SIG-M5 (cell line): ENCODE measurements at regions not wholly inside any gene's neighbourhood (a gene's known extent, or its start where the extent isn't known, plus 50 kb on each side); places are given as distances from the start of the nearest gene placed in this dataset.

Source experiments
- DNase-seq: peaks from one replicate; lab custom pipeline; 2025; lab: John Stamatoyannopoulos, UW

DNA sequence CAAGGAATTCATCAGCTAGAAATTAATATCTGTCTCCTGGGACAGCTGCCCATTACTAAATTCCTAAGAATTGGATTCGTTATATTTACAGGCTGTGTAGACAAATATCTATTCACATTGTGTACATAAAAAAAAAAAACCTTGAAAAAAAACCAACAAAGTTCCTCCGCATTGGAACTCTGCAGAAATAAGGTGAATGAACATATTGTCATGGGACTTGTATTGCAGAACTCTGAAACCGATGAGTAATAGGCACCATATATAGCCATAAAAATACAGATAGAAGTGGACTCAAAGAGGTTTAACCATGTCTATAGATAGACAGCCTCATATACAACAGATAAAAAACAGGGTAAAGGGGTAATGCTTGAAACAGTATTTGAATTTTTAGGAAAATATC, 909.9 kb upstream of the CHAC2 start:
- no peak for DNase-seq

DNA sequence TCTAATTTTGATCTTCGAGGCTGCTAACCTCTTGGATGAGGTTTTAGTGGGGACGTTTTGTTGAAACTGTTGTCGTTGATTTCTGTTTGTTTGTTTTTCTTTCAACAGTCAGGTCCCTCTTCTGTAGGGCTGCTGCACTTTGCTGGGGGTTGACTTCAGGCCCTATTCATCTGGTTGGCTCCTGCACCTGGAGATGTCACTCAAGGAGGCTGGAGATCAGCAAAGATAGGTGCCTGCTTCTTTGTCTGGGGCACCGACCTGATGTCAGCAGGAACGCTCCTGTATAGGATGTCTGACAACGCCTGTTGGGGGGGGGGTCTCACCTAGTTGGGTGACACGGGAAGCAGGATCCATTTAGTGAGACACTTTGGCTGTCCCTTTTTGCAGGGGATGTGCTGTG, 915.6 kb upstream of the CHAC2 start:
- no peak for DNase-seq

DNA sequence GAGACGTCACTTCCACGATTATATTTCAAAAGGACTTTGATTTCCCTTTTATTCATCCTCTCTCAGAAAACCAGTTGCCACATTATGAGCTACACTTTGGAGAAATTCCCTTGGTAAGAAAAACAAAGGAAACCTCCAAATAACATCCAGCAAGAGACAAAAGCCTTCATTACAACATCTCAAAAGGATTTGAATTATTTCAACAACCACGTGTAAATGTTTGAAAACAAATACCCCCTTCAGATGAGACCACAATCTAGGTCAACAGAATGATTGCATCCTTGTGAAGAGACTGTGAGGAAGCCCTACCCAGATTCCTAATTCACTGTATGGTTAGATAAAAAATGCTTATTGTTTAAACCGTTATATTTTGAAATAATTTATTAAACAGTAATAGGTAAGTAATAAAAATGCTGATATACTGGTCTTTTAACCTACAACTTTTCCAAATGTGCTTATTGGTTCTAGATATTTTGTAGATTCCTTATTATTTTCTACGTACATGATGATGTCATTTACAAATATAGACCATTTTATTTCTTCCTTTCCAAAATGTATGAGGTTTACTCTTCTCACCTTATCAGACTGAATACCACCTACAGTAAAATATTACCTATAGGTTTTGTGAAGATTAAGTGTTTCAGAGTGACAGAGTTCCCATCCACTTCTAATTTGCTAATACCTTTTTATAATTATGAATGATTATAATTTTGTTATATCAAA, 922.7 kb upstream of the CHAC2 start:
- DNase-seq = no peak

DNA sequence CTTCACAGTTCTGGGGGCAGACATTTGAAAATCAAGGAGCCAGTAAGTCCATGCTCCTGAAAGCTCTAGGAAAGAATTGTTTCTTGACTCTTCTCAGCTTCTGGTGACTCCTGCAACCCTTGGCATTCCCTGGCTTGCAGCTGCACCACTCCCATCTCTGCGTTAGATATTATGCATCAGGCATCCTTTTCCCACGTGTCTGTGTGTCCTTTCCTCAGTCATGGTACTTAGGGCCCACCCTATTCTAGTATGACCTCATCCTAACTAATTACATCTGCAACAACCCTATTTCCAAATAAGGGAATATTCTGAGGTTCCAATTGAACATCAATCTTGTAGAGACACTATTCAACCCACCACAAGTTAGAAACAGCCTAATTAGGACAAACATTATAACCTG, 931.7 kb upstream of the CHAC2 start:
- DNase-seq = no peak

DNA sequence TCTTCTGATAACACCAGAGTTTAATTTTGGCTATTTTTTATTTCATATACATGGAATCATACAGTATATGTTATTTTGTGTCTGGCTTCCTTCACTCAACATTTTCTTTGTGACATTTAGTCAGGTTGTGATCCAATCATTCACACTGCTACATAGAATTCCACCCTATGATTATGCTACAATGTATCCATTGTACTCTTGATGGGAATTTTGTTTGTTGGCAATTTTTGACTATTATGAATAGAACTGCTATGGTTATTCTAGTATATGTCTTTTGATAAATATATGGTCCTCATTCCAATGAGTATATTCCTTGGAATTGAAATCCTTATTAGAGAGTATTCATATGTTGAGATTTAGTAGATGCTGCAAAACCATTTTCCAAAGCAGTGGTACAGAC, 936.4 kb upstream of the CHAC2 start:
- DNase-seq = no peak

DNA sequence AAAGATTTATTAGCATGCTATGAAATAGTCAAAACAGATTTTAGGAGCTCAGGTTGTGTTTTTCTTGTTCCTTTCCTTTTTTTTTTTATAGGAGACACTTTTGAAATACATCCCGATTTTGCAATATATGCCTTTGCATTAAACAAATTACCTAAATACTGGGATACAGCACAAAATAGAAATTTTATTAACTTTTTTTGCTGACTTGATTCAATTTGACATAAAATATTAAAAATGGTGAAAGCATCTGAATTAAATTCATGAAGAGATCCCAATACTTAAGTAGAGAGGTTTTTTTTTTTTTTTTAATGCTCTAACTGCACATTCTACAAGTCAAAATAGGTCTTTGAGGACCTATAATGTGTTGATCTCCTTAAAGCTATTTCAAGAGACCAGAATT, 939.5 kb upstream of the CHAC2 start:
- no peak for DNase-seq

DNA sequence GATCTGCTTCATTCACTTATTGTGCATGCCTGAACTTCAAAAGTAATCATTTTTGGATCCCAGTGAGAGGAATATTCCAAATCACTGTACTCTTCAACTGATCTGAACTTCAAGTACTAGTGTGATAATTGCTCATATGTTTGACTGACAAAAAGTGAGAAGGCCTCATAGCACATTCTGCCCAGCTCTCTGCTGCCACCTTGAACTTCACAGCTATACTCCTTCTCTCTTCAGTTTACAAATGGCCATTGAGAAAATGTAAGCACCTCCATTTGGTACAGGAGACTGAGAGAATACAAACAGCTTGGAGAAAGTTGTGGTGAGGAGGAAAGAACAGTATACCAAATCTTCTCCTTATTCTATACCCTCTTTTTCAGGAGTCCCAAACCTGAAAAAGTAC, 946.0 kb upstream of the CHAC2 start:
- DNase-seq = no peak

DNA sequence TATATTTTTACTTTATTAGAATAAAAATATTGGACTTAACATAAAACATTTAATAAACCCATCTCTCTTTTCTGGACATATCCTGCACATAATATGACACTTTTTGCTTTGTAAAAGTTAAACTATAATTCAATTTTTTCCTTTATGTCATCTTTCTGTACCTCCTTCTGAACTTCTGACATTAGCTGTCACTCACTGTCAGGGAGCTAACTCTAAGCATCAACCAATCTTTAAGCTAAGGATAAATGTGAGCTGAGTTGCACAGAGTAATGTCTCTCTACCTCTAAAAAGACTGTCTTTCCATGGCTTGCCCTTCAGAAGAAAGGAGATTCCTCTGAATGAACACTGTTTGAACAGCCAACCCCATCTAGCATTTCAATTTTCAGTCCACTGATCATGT, 948.6 kb upstream of the CHAC2 start:
- no peak for DNase-seq

DNA sequence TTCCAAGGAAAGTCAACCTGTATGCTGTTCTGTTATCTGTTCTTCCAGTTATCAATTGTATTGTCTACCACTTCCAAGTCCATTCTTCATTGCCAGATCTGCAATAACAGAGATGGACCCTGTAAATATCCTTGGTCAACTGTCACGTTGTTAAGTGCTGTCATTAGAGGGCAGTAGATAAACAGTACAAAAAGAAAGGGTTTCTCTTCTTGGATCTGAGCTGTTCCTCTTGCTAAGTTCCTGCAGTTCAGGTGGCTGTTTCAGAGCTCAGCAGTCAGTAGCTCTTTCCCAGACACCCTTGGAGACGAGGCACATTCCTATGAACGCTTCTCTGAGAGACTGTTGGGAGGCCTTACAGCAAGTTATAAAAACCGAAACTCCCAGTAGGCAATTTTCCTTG, 957.1 kb upstream of the CHAC2 start:
- DNase-seq = no peak

DNA sequence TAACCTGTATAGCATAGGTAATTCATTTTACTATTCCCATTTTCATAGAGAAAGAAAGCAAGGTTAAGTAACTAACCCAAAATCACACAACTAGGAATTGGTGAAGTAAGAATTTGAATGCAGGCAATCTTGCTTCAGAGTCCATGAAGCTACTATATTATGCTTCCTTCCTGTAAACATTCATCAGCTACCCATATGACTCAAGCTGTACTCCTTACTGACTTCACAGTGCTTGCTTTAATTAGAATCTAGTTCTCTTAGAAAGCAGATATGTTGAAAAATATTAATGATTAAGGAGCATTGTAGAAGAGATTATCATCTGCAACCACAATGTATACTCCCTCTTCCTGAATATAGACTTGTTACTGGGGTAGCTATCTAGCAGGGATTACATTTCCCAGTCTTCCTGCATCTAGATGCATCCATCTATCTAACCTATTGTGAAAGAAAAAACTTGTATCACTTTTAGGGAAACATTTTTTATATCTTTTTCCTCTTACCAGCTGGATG, 961.6 kb upstream of the CHAC2 start:
- no peak for DNase-seq

DNA sequence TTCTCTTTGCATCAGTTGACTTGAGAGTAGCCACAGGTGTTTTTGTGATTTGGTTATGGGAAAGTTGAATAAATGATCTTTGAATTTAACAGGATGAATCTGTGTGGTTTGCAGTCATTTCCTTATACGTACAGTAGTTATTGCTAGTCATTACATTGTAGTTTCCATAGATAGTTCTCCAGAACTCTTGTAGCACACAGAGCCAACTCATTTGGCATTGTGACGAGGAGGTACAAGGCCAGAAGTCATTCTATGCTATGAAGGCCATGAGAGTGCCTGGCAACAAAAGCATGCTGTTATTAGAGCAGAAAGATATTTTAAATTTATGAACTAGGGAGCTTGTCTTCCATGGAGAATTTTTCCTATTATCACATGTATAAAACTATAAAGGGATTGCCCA, 973.0 kb upstream of the CHAC2 start:
- no peak for DNase-seq

DNA sequence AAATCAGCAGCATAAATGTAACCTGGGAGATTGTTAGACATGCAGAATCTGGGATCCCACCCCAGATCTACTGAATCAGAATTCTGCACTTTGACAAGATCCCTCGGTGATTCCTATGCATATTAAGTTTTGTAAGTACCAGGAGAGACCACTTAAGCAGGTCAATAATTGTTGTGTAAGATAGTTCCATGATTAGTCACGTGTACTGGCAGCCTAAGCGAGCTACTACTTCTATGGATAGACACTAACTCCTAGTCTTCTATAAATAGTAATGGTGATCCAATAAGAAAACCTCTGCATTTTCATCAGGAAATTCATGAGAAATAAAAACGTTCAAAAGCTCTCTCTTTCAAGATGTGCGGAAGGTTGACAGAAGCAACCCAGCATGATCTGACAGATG, 988.2 kb upstream of the CHAC2 start:
- DNase-seq = no peak

DNA sequence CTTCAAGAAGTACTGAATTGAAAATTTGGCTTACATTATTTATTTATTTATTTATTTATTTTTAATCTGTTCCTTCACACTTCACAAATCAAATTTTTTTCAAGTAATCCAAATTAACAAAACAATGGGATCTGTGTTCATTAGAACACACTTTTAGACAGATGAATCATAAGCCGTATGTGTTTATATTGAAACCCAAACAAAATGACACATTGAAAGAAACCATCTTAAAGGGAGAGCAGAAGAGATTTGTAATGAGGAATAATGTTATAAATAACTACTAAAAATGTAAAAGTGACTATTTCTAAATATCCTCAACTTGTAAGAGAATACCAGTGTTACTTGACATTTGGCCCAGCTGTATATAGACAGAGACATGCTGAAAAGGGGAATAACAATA, 991.0 kb upstream of the CHAC2 start:
- DNase-seq = no peak

DNA sequence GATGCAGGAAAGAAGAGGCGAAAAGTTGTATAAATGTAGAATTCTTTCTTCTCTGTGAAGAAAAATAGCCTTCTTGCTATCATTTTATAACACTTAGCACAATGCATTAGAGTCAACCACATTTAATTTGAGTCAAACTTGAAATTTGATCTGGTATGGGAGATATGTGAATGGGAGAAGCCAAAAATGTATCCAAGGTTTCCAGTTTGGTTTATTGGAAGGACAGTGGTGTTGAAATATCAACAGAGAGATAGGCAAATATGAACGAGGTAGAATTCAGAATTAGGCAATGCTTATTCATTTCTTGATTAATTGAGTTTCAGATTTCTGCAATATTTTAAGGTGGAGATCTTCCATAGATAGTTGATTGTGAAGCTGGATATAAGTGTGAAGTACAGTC, 991.9 kb upstream of the CHAC2 start:
- DNase-seq = no peak

DNA sequence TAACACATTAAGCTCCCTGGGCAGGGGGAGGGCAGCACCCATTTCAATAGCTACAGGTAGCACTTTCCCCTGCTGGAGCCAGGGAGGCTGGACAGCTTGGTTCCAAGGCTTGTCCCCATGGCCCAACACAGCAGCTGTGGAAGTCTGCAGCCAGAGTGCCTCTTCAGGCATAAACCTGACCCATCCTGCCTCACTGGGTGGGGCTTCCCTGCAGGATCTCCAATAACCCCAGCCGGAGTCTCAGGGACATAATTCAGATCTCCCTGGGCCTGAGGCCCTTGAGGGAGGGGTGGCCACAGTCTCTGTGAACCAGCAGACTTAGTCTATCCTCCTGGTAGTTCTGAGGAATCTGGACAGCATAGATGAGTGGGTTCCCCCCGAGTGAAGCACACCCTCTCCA, 1001.9 kb upstream of the CHAC2 start:
- DNase-seq = no peak

DNA sequence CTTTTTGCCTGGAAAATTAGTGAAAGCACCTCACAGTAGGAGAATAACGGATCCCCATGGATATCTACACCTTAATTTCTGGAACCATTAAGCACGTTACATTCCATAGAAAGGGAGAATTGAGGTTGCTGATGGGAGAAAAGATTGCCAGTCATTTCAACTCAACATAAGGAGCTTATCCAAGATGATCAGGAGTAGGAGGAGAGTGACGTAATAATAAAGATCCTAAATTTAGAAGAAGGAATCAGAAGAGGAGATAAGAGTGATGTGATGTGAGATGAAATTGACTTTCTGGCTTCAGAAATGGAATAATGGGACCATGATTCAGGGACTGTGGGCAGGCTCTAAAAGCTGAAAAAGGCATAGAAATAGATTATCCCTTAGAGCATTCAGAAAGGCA, 1017.8 kb upstream of the CHAC2 start:
- no peak for DNase-seq

DNA sequence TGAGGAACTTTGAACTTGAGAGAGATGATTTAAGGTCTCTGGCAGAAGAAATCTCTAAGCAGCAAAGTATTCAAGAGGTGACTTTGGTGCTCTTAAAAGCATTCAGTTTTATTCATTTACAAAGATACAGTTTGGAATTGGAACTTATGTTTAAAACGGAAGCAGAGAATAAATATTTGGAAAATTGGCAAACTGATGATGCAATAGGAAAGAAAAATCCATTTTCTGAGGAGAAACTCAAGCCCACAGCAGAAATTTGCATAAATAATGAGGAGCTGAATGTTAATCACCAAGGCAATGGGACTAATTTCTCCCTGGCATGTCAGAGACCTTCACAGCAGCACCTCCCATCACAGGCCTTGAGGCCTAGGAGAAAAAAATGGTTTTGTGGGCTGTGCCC, 1022.5 kb upstream of the CHAC2 start:
- DNase-seq = no peak

DNA sequence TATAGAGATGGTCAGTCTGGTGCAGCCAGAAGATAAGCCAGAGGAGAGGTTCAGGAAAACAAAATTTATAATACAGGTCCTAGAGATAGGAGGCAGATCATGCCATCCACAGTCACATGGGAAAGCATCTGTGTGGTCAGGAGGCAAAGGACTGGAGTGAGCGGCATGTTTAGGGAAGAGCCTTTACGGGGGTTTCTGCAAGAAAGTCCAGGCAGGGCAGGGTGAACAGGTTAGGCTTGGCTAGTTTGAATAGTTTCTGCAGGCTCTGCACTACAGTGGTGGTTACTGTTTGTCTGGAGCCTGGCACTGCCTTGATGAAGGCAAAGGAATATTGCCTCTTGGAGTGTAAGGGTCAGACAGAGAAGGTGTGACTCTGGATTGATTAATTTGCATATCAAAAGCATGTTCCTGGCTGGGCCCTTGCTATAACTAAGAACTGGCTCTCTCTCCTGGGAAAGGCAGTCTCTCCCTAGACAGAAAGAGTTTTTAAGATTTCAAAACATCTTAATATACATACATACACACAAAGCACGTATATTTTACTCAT, 1034.7 kb upstream of the CHAC2 start:
- DNase-seq = no peak

DNA sequence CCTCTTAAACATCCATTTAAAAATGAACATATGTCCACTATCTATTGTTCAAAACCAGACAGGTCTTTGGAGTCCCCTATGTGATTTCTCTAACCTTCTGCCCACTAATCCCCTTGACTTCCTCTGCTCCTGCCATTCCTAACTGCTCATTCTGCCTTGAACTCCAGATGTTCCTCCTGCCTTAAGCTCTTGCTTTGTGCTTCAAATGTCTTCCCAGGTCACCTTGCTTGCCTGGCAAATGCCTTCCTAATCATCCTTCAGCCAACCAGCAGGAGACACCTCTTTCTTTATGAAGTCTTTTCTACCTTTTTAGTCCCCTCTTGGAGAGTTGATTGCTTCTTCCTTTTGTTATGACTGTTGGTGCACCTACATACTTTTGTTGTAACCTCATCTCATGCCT, 1043.0 kb upstream of the CHAC2 start:
- no peak for DNase-seq

DNA sequence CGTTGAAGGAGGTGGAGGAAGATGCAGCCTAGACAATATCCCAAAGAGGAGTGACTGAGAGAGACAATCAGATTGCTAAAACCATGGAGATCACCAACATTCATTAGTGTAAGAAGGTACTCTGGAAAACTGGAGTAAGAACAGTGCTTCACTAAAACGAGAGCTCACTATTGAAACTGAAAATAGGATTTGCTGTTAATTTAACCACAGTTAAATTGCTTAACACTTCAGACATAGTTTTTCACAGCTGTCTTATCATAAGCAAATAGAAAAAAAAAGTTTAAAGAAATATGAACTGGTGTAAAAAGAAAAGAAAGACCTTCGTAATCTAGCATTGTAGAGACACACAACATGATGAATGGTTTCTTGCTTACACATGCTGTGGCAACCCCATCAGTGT, 1049.8 kb upstream of the CHAC2 start:
- DNase-seq = no peak

DNA sequence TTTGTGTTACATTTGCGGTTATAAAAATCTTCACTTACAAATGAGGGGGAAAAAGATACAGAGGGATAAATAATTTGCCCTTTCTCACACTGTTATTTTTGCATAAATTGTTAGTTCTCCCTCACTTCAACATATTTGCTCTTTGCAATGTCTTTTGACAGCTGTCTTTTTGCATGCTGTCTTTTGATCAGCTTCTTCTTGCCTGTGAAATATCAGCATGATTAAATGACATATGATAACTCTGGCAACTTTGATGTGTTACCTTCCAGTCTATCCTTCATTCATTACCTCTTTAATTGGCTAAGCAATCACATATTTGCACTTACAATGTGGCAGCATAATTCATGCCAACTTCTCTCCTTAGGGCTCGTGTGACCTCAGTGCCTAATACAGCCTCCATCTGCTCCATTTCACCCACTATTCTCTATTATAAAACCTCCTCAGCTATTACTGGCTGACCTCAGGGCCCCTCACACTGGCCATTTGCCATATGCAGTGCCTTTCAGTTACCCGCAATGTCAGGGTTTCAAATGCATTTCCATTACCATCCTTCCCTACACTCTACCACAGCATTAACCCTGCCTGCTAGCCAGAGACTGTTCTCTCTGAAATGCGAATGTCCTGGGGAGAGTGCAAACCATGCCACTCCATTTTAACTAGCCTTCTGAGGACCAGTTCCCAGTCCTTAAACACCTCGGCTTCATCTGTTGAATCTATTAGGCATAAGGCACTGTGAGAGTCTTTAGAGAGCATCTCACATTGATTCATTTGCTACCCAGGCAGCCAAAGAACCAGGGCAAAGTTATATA, 1056.6 kb upstream of the CHAC2 start:
- DNase-seq = no peak

DNA sequence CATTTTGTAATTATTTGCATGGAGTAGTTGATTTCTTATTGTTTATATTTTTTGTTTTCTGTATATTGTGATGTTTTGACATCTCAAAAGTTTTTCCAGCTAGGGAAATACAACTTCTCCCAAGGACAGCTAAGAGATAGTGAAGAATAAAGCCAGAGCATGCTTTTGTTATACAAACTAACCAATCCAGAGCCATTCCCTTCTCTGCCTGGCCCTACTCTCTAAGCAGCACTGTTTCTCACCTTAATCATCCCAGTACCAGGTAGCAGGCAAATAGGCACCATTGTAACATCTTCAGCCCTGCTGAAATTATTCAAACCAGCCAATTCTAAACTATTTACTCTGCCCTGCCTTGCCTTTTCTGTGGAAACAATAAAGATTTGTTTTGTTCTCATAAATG, 1063.4 kb upstream of the CHAC2 start:
- DNase-seq = no peak

DNA sequence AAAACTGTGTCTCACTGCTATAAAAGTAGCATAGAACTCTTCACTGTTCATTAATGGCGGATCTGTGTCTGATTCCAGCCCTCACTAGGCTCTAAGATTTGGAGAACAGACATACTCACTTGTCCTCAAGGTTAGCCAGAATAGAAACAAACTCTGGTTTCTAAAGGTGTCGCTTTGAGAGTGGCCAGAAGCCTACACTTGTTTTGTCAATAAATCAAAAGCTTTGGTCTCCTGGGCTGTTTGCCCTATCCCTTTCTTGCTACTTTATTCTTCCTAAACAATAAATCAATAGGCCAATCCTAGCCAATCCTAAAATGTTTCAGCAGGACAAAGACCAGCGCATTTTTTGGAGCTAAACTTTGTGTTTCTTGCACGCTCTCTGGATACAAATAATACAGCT, 1064.6 kb upstream of the CHAC2 start:
- DNase-seq = no peak
